GM12891 (cell line): ENCODE measurements at regions not wholly inside any gene's neighbourhood (a gene's known extent, or its start where the extent isn't known, plus 50 kb on each side); places are given as distances from the start of the nearest gene placed in this dataset.

Experiments
- DNase-seq: peaks from one replicate; pipeline ENCODE4 v3.0.0; 2011; ENCODE audit warnings: low spot score; ENCODE audit not compliant: insufficient read length
- FAIRE-seq: peaks from 2 replicates; lab custom pipeline; 2011; peaks lifted over from hg19 to GRCh38; lab: Jason Lieb, UNC
- PAX5 ChIP-seq: IDR thresholded peaks from 2 replicates; pipeline ENCODE4 v1.6.1; 2011; ENCODE audit warnings: low read length, moderate library complexity, mild to moderate bottlenecking; ENCODE audit not compliant: insufficient read depth, severe bottlenecking
- POLR2A ChIP-seq: IDR thresholded peaks from 2 replicates; pipeline ENCODE4 v1.6.1; 2011; ENCODE audit warnings: low read depth, low read length, control low read depth
- POLR2AphosphoS5 ChIP-seq: IDR thresholded peaks from 2 replicates; pipeline ENCODE4 v1.6.1; 2011; ENCODE audit warnings: low read depth, low read length, control low read depth
- POU2F2 ChIP-seq: IDR thresholded peaks from 2 replicates; pipeline ENCODE4 v1.6.1; 2011; ENCODE audit warnings: low read depth, mild to moderate bottlenecking, control low read depth, low read length, moderate library complexity
- SPI1 ChIP-seq: IDR thresholded peaks from 2 replicates; pipeline ENCODE4 v1.6.1; 2011; ENCODE audit warnings: low read depth, low read length, control low read depth
- TAF1 ChIP-seq: IDR thresholded peaks from 2 replicates; pipeline ENCODE4 v1.6.1; 2011; ENCODE audit warnings: low read depth, low read length, control low read depth

DNA sequence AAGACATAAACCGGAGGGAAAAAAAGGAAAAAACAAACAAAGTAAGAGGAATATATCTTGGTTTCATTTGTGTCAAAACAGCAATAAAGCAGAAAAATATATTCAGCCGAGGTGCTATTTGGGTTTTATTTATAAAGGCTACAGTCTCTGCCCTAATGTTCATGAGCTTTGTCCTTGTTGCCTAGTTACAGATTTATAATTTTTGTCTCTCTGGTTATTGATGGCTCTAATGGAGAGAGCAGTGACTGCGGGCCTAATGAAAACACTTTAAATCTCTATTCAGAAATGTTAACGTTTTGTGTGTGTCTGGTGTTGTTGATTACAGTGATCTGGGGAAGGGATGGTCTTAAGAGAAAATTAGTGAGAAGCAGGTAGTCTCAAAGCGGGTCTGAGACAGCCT lies 854.0 kb upstream of the LRRTM1 start:
- DNase-seq (no peak), FAIRE-seq (no peak)
- no peak for TF ChIP-seq SPI1
- no peak for TF ChIP-seq POLR2A
- TF ChIP-seq POU2F2 = no peak
- no peak for TF ChIP-seq PAX5
- no peak for TF ChIP-seq TAF1

- TF ChIP-seq SPI1 (peak; percentile 67), TAF1 (no peak)
- no peak for DNase-seq
- no peak for FAIRE-seq
Measured at GRCh38 chr2:81148323-81148722, 843.8 kb upstream of the LRRTM1 start.

DNA sequence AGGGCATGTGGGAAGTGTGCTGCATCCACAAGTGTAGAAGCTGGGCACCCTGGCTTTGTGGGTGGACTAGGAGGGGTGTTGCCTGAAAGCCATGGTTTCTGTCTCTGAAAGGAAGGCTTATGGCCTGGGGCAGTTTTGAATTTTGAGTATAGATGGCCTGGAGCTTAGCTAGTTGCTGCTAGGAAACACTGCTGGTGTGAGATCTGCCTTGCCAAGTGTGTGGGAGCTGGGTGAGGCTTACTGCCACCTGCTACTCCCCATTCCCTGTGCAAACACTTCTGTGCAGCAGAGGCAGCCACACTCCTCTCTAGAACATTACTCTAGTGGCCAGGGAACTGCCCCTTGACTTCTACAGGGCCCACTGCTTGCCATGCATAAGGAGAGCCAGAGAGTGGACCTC lies 831.7 kb upstream of the LRRTM1 start:
- no peak for DNase-seq
- no peak for FAIRE-seq
- TF ChIP-seq TAF1 (no peak), POU2F2 (no peak), SPI1 (no peak), PAX5 (no peak), POLR2AphosphoS5 (no peak), POLR2A (no peak)

- FAIRE-seq (no peak), DNase-seq (no peak)
- TF ChIP-seq POU2F2 (no peak), TAF1 (no peak), PAX5 (no peak), POLR2AphosphoS5 (no peak), SPI1 (no peak), POLR2A (no peak)
Measured at GRCh38 chr2:81097361-81097760, 792.8 kb upstream of the LRRTM1 start.

GRCh38 chr2:81093031-81093430 lies 788.5 kb upstream of the LRRTM1 start:
- TF ChIP-seq POLR2A (no peak), TAF1 (no peak)
- DNase-seq (no peak), FAIRE-seq (no peak)

- DNase-seq = no peak
- TF ChIP-seq POLR2AphosphoS5 (no peak), TAF1 (no peak), POU2F2 (no peak), POLR2A (no peak), PAX5 (no peak), SPI1 (no peak)
- FAIRE-seq = no peak
Measured at GRCh38 chr2:81087646-81088045, 783.1 kb upstream of the LRRTM1 start.

DNA sequence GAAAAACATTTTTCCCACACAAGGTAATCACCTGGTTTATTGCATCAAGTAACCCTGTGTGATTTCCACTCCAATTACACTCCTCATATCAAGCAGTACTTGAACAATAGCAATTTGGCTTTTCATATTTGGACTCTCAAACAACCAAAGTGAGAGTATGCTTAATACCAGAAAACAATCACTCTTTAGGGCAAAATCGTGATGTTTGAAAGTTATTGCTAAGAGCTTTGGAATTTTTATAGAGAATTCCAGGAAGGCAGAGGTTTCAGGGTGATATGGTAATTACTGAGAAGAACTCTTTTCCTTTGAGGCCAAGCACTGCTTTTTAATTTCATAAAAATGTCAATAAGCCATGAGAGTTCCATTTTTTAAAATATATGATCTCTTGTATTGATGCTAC lies 779.5 kb upstream of the LRRTM1 start:
- FAIRE-seq = no peak
- DNase-seq = no peak
- TF ChIP-seq POLR2AphosphoS5 (no peak), SPI1 (no peak), POU2F2 (no peak), TAF1 (no peak), PAX5 (no peak), POLR2A (no peak)

DNA sequence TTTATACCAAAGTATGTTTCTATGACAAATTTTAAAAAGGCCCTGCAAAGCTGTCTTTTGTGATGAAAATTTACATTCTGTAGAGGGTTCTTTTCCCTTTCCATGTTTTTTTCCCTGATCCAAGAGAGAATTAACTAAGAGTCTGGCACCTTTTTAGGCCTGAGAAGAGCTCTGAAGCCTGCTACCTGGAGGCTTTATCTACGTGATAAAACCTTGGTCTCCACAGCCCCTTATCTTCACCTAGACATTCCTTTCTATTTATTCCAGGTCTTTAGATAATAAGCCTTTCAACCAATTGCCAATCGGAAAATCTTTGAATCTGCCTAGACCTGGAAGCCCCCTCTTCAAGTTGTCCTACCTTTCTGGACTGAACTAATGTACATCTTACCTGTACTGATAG lies 774.1 kb upstream of the LRRTM1 start:
- TF ChIP-seq POLR2AphosphoS5 (no peak), POU2F2 (no peak), PAX5 (no peak), TAF1 (no peak), SPI1 (no peak), POLR2A (no peak)
- FAIRE-seq (no peak), DNase-seq (no peak)

- no peak for DNase-seq
Measured at GRCh38 chr2:81078102-81078501, 773.5 kb upstream of the LRRTM1 start.

DNA sequence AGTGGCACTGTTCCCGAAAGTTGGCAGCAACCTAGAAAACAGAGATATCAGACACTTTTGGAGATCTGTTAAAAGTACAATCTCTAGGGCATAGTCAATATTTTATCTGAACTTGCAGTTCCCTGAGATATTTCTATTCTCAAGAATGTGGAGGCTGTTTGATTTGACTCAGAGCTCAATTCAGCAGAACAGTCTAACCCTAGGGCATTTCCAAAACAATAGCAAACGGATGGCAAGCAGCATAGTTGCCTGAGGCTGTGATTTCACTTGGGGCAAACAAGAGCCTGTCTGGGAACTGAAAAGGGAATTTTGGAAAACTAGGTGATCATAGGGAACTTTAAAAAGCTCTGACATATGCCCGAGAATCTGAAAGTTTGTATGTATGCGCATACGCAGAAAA lies 772.8 kb upstream of the LRRTM1 start:
- TF ChIP-seq POU2F2 (no peak), PAX5 (no peak), TAF1 (no peak), POLR2AphosphoS5 (no peak), SPI1 (no peak), POLR2A (no peak)
- FAIRE-seq = no peak
- no peak for DNase-seq

More at GRCh38 chr2:81078102-81078501, 773.5 kb upstream of the LRRTM1 start:
- no peak for TF ChIP-seq TAF1
- TF ChIP-seq POU2F2 = no peak
- no peak for TF ChIP-seq POLR2A
- no peak for TF ChIP-seq POLR2AphosphoS5
- TF ChIP-seq SPI1 = no peak
- TF ChIP-seq PAX5 = no peak
- FAIRE-seq = no peak
